ENCODE measurements at regions not wholly inside any gene's neighbourhood (a gene's known extent, or its start where the extent isn't known, plus 50 kb on each side); places are given as distances from the start of the nearest gene placed in this dataset.

GRCh38 chr12:89775986-89776365 lies 67.3 kb upstream of the ATP2B1 start:
- TF ChIP-seq POLR2A (IDR thresholded peaks at IDR 0.05) (no peak), EP300 (IDR thresholded peaks at IDR 0.05) (no peak)

Data from gastroesophageal sphincter (tissue), 2 donors.